Mammary epithelial cell (primary cell): ENCODE measurements at regions not wholly inside any gene's neighbourhood (a gene's known extent, or its start where the extent isn't known, plus 50 kb on each side); places are given as distances from the start of the nearest gene placed in this dataset.

Experiments
- EZH2 ChIP-seq: IDR thresholded peaks from 2 replicates; pipeline ENCODE4 v1.6.1; 2012; ENCODE audit warnings: low read length, inconsistent platforms, borderline replicate concordance
- TF ChIP-seq, protein P1 (sequence below), 2 donors: IDR thresholded peaks in 1 of 2; conservative IDR thresholded peaks in 1 of 2; 2 replicates each; pipeline ENCODE4 v1.5.1; 2011 to 2012; ENCODE audit warnings: inconsistent platforms in 2 of 2, low read length in 2 of 2, mild to moderate bottlenecking in 2 of 2, control low read depth in 1 of 2, low read depth in 1 of 2; ENCODE audit not compliant: insufficient read depth in 1 of 2; ENCODE audit errors: extremely low read depth in 1 of 2

DNA sequence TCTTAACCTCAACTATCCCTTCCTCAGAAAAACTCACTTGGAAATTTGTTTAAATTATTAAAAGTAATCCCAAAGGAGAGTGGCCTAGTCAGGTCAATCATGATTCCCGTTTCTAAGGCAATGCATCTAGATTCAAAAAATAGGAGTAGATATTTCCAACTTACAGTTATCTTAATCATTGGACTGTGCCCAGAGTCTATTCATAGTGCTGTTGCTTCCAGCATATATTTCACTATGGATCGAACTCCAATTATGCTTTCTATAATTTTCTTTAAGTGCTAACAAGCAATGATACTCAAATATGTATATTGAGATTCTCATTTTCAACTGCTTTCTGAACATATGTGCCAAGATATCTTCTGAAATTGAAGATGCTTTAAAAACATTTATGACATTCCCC is 229.2 kb upstream of the NWD2 start:
- TF ChIP-seq, protein P1, sequence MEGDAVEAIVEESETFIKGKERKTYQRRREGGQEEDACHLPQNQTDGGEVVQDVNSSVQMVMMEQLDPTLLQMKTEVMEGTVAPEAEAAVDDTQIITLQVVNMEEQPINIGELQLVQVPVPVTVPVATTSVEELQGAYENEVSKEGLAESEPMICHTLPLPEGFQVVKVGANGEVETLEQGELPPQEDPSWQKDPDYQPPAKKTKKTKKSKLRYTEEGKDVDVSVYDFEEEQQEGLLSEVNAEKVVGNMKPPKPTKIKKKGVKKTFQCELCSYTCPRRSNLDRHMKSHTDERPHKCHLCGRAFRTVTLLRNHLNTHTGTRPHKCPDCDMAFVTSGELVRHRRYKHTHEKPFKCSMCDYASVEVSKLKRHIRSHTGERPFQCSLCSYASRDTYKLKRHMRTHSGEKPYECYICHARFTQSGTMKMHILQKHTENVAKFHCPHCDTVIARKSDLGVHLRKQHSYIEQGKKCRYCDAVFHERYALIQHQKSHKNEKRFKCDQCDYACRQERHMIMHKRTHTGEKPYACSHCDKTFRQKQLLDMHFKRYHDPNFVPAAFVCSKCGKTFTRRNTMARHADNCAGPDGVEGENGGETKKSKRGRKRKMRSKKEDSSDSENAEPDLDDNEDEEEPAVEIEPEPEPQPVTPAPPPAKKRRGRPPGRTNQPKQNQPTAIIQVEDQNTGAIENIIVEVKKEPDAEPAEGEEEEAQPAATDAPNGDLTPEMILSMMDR (conservative IDR thresholded peaks at IDR 0.05 in 1 of 2, IDR thresholded peaks at IDR 0.05 in 1 of 2; ENCODE audit: extremely low read depth in 1 of 2, insufficient read depth in 1 of 2, low read depth in 1 of 2, low read length in 2 of 2), result no peak
- no peak for TF ChIP-seq EZH2
